GM19455 (cell line): ENCODE measurements at regions not wholly inside any gene's neighbourhood (a gene's known extent, or its start where the extent isn't known, plus 50 kb on each side); places are given as distances from the start of the nearest gene placed in this dataset.
"Not testable (repeated sequence)": the region's sequence is repeated elsewhere in the genome, so short reads cannot be mapped to it uniquely, and the experiment has no call there.

ENCODE experiments used
- ATAC-seq: cut with Tn5 transposase; IDR thresholded peaks from one replicate; pipeline ENCODE4 v1.9.1; 2021; ENCODE audit not compliant: unreplicated experiment

DNA sequence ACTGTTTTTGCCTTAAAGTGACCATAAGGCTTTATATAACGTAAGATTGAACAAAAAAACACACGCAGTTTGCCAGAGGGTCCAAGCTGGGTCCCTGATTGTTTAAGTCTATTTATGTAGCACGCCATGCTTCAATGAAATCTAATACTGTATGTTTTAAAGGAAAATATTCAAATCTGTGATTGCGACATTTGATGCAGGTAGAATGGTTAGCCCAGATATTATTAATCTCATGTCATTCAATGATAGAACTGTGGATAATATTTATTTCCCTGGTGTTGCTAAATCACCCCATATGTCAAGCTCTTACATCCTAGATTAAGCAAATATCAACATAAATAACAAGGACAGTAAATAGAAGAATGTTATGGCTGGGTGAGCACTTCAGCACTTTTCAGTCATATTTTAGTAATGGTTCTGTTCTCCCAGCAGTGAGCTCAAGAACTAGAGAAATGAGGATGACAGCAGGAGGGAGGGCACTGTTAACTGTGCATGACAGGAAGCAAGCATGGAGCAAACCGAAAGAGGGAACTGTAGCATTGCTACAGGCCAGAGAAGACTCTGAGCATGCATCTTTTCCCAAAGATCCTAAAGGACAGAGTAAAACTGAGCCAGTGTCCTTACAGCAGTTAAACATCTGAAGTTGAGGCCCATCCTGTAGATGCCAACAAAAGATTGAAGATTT is 465.7 kb upstream of the MGAT4C start:
- ATAC-seq: no peak

DNA sequence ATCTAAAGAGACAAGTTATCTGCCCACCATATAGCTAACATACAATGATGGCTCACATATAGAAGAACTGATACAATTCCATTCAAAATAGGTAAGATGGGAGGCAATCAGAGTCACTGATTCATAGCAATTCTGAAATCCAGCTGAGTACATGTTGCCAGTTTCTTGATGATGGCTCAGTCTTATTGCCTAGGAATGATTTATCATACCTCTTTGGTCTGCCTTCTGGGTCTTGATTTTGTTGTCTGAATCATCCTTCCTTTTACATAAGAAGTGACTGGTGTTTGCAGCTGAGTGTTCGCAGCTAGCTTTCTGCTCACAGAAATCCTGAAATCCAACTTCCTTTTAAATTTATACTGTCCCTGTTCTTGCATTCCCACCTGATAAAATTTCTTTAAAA is 463.2 kb upstream of the MGAT4C start:
- no peak for ATAC-seq

DNA sequence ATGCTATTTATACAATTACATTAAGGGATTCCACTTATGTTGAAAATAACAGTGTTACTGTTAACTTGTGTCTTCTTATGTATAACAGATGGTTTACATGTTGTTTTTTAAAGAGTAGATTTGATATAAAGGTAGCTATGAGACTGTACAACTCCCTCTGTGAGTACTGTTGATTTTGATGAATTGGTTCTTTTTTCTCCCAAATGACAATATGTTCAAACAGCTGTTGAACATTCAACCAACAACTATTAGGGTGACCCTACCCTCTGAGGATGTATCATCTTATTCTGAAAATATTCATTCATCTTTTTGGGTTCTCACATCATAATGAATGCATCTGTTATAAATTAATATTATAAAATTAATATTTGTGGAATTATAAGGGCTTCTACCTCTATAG is 456.9 kb upstream of the MGAT4C start:
- no peak for ATAC-seq

DNA sequence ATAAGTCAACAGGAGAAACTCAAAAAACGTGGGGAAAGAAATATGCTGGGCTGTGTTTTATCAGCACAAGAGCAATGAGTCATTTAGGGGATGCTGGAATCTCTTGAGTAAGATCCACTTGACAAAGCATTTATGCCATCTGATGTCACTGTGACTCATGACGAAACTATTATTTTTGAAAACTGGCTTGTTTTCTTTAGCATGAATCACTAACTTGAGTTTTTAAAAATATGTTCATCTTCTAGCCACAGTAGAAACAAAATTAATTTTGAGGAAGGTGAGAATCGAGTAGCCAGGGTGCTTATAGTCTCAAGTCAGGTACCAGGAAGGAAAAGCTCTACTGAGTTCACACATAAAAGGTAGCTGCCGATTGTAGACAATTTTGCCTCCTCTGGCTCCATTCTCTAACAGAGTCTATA is 456.2 kb upstream of the MGAT4C start:
- no peak for ATAC-seq

DNA sequence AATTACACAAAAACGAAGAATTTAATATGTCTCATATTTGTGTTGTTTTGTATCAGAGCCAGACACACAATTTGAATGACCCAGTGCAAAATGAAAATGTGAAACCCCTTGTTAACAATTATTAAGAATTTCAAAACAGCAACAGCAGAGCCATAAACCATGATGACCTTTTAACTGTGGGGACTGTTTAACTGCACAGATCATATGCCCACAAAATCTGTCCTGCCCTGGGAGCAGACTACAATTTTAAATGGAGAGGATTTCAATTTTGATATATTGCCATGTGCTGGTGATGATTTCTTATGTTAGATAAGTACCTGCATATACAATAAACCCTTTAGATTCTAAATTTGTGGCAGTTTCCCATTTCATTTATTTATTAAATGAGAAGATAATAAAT is 455.5 kb upstream of the MGAT4C start:
- no peak for ATAC-seq

DNA sequence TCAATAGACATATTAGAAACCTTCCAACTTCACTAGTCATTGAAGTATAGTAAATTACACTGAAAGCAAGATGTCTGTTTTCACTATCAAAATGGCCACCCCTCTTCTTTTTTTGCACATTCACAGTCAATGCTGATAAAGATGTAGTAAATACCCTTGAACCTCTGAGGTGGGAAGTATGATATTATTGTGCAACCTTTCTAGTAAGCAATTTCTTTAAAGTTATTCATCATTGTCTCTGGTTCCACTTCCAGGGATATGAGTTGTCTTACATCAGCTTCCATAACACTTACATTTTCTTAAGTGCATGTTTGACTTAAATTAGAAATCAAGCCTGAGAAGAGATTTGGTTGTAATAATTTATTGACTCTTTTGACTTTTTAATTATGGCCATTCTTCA is 453.9 kb upstream of the MGAT4C start:
- ATAC-seq: no peak

DNA sequence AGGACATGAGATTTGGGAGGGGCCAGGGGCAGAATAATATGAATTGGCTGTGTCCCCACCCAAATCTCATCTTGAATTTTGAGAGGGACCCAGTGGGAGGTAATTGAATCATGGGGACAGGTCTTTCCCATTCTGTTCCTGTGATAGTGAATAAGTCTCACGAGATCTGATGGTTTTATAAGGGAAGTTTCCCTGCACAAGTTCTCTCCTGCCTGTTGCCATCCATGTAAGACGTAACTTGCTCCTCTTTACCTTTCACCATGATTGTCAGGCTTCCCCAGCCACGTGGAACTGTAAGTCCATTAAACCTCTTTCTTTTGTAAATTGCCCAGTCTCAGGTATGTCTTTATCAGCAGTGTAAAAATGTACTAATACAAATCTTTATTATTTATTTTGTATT is 452.8 kb upstream of the MGAT4C start:
- ATAC-seq: not testable (repeated sequence)

DNA sequence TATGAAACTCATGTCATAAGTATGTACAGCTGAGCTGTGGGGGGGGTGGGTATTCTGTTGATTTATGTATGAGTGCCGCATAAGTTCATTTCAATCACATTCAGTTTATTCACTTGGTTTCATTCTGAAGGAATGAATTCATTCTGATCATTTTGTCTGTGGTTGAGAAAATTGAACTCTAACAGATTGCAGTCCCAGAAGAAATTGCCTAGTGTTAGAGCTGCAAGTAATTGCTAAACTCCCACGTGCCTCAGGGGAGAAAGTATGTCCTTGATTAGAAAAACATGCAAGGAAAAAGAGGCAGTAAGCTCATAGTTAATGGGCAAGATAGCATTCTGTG is 442.4 kb upstream of the MGAT4C start:
- no peak for ATAC-seq

DNA sequence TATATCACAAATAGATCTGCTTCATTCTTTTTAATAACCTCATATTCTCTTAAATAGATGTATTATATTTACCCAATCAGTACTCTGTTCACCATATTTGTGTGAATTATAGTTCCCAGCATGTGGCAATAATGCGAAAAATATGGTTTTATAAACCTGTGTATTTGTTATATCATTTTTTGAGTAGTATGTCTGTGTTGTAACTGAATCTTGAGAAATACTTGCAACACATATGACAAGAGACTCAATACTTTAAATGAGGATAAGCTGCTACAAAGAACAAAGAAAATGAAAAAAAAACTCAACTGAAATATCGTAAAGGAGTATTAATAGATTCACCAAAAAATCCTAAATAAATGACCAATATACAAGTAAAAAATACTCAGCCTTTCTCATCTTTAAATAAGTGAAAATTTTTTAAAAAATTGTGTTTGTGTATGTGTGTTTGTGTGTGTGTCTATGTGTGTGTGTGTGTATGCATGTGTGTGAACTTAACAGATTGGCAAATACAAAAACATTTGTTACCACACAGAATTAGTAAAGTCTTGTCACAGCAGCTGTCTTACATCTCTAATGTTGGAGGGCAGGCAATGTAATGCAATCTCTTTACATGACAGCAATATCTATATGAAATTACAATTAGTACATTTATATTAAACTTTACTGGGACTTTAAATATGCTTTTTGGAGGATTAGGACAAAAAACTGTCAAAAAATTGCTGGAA is 441.9 kb upstream of the MGAT4C start:
- no peak for ATAC-seq

DNA sequence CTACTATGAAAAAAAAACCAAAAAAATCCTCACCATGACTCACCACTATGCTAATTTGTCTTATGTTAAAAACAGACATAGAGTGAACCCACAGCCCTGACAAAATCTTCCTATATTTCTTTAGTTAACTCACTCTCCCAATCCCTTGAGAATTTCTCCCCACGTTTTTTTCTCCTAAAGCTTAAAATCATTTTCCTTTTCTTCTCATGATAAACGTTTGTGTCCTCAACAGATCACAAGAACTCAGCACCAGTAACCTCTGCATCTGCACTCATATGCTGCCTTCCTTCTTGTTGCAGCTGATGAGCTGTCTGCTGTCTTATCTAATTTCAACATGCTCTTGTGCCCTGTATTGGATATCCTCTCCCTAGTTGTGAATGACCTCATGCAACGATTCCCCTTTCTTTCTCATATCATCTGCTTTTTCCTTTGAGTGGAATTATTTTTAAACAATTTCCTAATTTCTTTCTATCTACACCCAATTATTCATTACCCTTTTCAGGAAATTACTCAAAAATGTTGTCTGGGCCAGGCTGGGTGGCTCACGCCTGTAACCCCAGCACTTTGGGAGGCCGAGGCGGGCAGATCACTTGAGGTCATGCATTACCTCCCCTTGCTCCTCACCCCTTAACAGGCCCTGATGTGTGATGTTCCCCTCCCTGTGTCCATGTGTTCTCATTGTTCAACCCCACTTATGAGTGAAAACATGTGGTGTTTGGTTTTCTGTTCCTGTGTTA is 427.5 kb upstream of the MGAT4C start:
- no peak for ATAC-seq

DNA sequence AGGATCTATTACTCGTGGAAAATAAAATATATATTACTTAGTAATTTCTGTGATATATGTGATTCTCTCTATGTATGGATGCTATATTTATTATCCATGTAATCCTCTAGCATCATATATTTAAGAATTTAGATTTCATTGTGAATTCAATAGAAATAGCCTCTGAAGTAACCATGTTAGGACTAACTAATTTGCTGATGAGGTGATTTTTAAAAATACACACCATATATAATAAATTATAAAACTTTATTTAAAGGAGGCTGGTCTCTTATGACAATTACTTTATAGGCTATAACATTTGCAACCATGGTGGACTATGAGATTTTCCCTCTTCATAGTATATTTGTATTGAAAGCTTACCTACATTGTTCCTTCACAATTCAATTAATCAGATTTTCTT is 424.9 kb upstream of the MGAT4C start:
- no peak for ATAC-seq

DNA sequence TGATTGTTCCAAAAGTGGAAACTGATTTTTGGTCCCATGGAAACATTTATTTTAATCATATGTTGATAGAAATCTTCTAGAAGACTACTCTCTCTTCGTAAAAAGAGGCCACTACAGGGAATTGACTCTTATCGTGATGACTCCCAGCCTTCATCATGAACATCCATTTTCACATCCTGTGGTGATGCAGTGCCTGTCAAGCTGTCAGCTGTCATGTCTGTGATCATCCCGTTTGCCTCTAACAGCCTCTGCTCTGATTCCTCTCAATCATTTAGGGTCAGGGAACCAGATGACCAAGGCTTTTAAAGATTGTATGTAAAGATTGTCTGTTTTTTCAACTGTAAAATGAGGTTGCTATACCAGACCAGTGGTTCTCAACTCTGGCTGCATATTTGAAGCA is 419.0 kb upstream of the MGAT4C start:
- ATAC-seq: no peak

DNA sequence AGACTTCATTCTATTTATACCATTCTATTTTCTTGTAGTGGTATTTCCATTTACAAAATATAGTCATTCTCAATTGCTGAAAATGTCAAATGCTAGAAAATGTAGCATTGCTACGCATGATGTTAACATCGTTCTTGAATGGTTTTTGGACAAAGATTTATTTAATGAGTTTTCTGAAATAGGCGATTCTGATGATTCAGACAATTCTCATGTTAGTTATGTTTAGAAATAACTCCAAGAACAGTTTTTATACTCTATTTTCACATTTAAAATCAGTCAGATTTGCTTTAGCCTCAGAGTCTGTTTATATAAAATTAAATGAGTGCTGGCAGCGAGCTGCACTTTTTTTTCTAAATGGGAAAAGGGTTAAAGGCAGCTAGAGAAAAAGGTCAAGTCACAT is 414.8 kb upstream of the MGAT4C start:
- ATAC-seq: no peak

DNA sequence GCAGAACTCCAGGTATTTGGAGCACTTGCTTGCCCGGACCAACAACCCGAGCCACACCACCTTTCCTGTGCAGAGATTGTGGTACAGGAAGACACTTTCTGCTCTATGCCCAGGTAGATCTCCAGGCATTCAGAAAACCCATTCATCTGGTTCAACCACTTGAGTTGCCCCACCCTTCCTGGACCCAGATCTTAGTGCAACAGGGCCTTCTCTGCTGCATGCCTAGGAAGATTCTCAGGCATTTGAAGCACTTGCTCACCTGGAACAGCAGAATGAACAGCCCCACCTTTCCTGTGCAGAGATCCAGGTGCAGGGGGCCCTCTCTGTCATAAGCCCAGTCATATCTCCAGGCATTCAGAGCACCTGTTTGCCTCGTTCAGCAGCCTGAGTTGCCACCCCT is 412.8 kb upstream of the MGAT4C start:
- ATAC-seq: no peak

DNA sequence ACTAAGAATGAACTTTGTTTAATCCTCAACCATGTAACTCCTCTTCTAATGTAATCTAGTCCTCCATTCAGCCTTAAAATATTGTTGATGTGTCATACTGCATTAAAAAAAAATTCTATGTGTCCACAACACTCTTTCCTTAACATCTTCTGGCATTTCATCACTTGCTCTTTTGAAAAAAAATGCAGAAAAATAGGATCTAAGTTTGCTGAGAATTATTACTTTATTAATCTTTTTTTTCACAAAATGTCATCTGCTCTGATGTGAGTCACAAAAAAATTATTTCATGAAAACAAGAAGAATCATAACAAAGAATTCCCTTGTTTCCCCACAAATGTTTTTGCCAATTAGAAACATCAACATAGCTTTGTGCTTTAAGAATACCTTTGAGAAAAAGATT is 410.1 kb upstream of the MGAT4C start:
- ATAC-seq: no peak

DNA sequence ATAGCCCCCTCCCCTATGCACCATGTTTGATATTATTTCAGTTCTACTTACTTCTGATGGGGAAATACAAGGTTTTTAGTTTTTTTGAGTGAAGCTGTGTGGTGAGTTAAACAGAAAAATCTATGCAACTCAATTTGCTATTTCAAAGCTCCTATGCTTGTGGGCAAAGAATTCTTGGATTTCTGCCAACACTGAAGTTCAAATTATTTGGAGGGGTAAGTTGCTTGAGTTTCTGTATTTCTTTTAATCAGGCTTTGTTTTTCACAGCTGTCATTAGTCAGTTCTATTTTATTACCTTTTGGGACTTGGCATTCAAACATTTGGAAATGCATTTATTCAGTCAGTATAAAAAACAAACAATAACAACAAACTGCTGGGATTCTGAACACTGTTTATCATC is 407.5 kb upstream of the MGAT4C start:
- no peak for ATAC-seq

DNA sequence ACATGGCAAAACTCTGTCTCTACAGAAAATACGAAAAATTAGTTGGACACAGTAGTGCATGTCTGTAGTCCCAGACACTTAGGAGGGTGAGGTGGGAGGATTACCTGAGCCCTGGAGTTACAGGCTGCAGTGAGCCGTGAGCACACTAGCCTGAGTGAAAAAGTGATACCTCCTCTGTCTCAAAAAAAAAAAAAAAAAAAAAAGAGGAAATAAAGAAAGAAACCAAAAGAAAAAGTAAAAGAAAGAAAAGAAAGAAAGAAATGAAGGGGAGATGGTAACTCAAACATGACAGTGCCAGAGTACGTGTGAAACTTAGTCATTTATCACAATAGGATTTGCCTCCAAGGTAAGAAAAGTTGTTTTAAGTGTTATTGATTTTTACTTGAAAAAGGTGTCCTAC is 407.0 kb upstream of the MGAT4C start:
- no peak for ATAC-seq

DNA sequence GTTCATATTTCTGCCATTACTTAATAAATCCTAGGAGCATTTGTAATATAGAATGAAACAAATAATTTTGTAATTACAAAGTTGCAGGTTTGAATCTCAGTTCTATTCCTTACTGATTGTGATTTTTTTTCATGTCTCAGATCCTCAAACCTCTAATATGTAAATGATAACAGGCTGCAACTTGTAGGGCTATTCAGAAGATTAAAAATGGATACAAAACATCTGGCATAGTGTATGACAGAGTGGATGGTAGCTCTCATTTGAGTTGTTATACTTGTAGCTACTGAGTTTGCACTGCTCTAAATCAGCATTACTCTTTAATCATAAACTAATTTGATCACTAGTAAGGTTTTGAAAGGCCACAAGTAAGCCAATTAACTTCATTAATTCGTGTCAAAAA is 406.3 kb upstream of the MGAT4C start:
- ATAC-seq: no peak

DNA sequence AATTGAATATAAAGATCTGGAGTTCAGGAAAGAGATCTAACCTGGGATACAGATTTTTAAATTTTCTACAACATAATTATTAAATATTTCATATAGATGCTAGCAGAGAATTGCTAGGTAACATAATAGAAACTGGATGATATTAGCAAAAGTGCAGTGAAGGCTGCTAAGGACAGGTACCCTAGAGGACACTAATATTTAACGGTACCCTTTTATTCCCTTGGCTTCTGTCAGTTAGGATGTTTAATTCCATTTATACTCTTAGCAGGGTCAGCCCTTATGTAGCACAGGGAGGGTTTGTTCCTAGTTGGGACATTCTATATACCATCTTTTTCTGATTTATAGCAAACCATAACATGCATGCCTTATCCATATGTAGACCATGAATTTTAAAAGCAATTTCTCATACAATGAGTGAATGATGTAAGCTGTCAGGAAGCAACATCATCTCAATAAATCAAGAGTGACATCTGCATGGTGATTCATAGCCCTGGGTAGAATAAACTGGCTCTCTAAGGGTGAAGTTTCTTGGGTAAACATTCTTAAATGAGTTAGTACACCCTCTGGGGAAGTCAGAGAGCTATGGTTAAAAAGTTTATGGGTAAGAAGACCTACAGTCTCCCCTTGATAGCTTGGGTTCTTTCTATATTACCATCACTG is 404.4 kb upstream of the MGAT4C start:
- ATAC-seq: no peak

DNA sequence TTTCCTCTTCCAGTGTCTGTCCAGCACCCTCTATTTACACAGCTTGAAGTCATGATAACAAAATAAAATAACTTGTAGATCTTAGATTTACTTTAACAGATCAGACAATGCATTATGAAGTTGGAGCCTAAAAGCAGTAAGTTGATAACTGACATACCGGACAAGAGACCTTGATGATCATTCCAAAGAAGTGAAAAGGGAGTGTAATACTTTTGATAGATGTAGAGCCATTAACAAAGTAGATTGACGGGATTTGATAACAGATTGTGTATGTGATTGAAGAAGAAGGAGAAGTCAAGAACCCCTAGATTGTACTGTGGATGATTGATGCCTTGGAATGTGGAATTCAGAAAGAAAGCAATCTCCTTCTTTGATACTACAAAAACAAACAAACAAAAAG is 403.8 kb upstream of the MGAT4C start:
- no peak for ATAC-seq

DNA sequence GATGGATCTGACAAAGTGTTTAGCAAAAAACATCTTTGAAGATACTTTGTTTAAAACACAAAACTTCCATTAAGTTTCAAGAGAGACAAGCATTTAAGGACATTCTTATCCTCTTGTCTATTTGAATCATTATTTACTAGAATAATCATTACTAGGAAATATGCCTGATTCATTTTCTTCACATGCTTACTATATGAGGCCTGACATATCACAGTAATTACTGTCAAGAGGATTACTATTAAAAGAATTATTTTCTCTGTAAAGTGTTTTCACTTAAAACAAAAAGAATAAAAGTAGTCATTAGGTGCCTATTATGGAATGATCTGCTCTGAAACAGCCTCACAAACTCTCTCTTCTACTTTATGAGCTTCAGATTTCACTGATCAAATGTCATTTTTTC is 402.1 kb upstream of the MGAT4C start:
- ATAC-seq: no peak

DNA sequence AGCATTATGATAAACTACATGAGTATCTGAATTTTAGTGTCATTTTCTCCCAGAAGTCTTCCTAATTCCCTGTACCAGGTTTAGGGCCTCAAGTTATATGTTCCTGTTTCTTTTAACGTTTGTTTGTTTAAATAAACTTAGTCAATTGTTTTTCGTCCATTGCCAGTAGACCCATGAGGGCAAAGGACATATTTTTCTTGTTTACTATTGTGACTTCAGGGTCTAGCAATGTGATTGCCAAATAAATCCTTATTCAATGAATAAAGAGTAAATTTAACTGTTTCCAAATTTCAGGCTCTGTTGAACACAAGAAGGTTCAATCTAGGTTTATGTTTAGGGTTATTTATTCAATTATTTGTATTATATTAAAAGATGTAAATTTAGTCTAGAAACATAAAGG is 391.6 kb upstream of the MGAT4C start:
- ATAC-seq: no peak
